K562 (cell line): ENCODE measurements at regions not wholly inside any gene's neighbourhood (a gene's known extent, or its start where the extent isn't known, plus 50 kb on each side); places are given as distances from the start of the nearest gene placed in this dataset.

Source experiments
- CTCF ChIP-seq, 3 experiments: IDR thresholded peaks in 2 of 3; conservative IDR thresholded peaks in 1 of 3; 2 replicates each; pipeline ENCODE4 v1.5.1; 2011 to 2012; ENCODE audit warnings: low read length in 3 of 3, mild to moderate bottlenecking in 3 of 3, control low read depth in 2 of 3, improper control_type of control experiment in 1 of 3, inconsistent platforms in 1 of 3, low read depth in 1 of 3, mixed read lengths in 1 of 3, moderate library complexity in 1 of 3; ENCODE audit not compliant: insufficient read depth in 2 of 3
- HDAC2 ChIP-seq: fragments of 450-650 bp; IDR thresholded peaks from 2 replicates; pipeline ENCODE4 v1.6.1; 2016; ENCODE audit warnings: mild to moderate bottlenecking
- HNRNPK ChIP-seq: fragments of 200-400 bp; formaldehyde crosslinking; IDR thresholded peaks from one replicate; pipeline ENCODE4 v1.6.1; 2018; ENCODE audit warnings: mild to moderate bottlenecking, low read depth, low read length; ENCODE audit not compliant: poor library complexity, severe bottlenecking
- L3MBTL2 ChIP-seq: fragments of 450-650 bp; IDR thresholded peaks from 2 replicates; pipeline ENCODE4 v1.6.1; 2016; ENCODE audit warnings: mild to moderate bottlenecking, moderate library complexity
- NR1H2 ChIP-seq: sonication (generic); formaldehyde crosslinking; IDR thresholded peaks from 2 replicates; pipeline ENCODE4 v1.4.0; 2020; ENCODE audit warnings: mild to moderate bottlenecking, missing genetic modification reagents
- RAD21 ChIP-seq, 2 experiments: fragments of 250-450 bp in 1 of 2; fragments of 450-650 bp in 1 of 2; sonication (Bioruptor Pico) in 1 of 2; formaldehyde crosslinking in 1 of 2; IDR thresholded peaks in 1 of 2; conservative IDR thresholded peaks in 1 of 2; 2 replicates each; pipeline versions ENCODE4 v1.4.0 to v1.8.0; 2020 to 2022; ENCODE audit warnings: mild to moderate bottlenecking in 2 of 2, moderate library complexity in 1 of 2
- SIN3A ChIP-seq, 2 experiments: fragments of 150-350 bp in 1 of 2; IDR thresholded peaks; 2 replicates each; pipeline ENCODE4 v1.6.1; 2011 to 2016; ENCODE audit warnings: borderline replicate concordance in 2 of 2, low read depth in 2 of 2, low read length in 2 of 2, mild to moderate bottlenecking in 2 of 2, moderate library complexity in 2 of 2; ENCODE audit not compliant: control insufficient read depth in 1 of 2
- SMC3 ChIP-seq: conservative IDR thresholded peaks from 2 replicates; pipeline ENCODE4 v1.6.1; 2011; ENCODE audit warnings: low read depth, low read length, improper control_type of control experiment; ENCODE audit not compliant: insufficient read depth
- SRSF7 ChIP-seq: fragments of 200-400 bp; formaldehyde crosslinking; optimal IDR thresholded peaks from 2 replicates; pipeline ENCODE3; 2017; ENCODE audit warnings: mild to moderate bottlenecking, low read depth, low read length
- ZFP1 ChIP-seq: fragments of 450-650 bp; formaldehyde crosslinking; IDR thresholded peaks from 2 replicates; pipeline ENCODE4 v1.4.0; 2020; ENCODE audit warnings: mild to moderate bottlenecking, mixed read lengths
- ZNF518B ChIP-seq: fragments of 250-450 bp; sonication (Bioruptor Pico); IDR thresholded peaks from 2 replicates; pipeline ENCODE4 v1.5.0; 2021; ENCODE audit warnings: mild to moderate bottlenecking, moderate library complexity
- TF ChIP-seq, protein P1 (sequence below): fragments of 450-650 bp; IDR thresholded peaks from 2 replicates; pipeline ENCODE4 v1.6.1; 2018; ENCODE audit not compliant: partially characterized antibody
- TF ChIP-seq, protein P2 (sequence below): sonication (generic); formaldehyde crosslinking; IDR thresholded peaks from 2 replicates; pipeline ENCODE4 v1.8.0; 2022; ENCODE audit warnings: missing genetic modification reagents, mild to moderate bottlenecking, borderline replicate concordance
- TF ChIP-seq, protein P3 (sequence below): fragments of 450-650 bp; IDR thresholded peaks from 2 replicates; pipeline ENCODE4 v1.6.1; 2016; ENCODE audit warnings: antibody characterized with exemption

DNA sequence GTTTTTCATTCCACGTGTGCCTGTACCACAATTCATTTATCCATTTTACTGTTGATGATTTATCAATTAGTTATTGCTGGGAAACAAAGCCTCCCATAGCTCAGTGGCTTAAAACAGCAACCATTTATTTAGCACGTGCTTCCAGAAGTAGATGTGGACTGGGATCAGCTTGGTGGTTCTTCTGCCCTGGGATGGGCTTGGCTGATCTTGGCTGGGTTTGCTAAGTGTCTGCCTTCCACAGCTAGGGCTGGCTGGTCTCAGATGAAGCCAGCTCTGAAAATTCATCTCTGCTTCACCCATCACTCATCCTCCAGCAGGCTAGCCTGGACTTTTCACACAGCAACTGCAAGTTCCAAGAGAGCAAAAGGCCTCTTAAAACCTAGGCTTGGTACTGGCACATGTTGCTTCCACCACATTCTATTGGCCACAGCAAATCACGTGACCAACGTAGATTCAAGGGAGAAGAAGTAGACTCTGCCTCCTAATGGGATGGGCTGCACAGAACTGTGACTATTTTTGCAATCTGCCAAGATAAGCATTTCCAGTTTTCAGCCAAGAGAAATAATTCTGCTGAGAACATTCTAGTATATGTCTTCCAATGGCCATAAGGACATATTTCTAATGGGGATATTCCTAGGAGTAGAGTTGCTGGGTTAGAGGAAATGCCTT, 124.9 kb downstream of the MN1 start:
- TF ChIP-seq SRSF7 = no peak
- no peak for TF ChIP-seq NR1H2 (CRISPR knock-in tag)
- TF ChIP-seq, protein P1, sequence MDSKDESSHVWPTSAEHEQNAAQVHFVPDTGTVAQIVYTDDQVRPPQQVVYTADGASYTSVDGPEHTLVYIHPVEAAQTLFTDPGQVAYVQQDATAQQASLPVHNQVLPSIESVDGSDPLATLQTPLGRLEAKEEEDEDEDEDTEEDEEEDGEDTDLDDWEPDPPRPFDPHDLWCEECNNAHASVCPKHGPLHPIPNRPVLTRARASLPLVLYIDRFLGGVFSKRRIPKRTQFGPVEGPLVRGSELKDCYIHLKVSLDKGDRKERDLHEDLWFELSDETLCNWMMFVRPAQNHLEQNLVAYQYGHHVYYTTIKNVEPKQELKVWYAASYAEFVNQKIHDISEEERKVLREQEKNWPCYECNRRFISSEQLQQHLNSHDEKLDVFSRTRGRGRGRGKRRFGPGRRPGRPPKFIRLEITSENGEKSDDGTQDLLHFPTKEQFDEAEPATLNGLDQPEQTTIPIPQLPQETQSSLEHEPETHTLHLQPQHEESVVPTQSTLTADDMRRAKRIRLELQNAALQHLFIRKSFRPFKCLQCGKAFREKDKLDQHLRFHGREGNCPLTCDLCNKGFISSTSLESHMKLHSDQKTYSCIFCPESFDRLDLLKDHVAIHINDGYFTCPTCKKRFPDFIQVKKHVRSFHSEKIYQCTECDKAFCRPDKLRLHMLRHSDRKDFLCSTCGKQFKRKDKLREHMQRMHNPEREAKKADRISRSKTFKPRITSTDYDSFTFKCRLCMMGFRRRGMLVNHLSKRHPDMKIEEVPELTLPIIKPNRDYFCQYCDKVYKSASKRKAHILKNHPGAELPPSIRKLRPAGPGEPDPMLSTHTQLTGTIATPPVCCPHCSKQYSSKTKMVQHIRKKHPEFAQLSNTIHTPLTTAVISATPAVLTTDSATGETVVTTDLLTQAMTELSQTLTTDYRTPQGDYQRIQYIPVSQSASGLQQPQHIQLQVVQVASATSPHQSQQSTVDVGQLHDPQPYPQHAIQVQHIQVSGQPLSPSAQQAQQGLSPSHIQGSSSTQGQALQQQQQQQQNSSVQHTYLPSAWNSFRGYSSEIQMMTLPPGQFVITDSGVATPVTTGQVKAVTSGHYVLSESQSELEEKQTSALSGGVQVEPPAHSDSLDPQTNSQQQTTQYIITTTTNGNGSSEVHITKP = no peak
- TF ChIP-seq, protein P2, sequence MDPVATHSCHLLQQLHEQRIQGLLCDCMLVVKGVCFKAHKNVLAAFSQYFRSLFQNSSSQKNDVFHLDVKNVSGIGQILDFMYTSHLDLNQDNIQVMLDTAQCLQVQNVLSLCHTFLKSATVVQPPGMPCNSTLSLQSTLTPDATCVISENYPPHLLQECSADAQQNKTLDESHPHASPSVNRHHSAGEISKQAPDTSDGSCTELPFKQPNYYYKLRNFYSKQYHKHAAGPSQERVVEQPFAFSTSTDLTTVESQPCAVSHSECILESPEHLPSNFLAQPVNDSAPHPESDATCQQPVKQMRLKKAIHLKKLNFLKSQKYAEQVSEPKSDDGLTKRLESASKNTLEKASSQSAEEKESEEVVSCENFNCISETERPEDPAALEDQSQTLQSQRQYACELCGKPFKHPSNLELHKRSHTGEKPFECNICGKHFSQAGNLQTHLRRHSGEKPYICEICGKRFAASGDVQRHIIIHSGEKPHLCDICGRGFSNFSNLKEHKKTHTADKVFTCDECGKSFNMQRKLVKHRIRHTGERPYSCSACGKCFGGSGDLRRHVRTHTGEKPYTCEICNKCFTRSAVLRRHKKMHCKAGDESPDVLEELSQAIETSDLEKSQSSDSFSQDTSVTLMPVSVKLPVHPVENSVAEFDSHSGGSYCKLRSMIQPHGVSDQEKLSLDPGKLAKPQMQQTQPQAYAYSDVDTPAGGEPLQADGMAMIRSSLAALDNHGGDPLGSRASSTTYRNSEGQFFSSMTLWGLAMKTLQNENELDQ (CRISPR knock-in tag) = no peak
- TF ChIP-seq CTCF (IDR thresholded peaks at IDR 0.05 in 2 of 3, conservative IDR thresholded peaks at IDR 0.05 in 1 of 3; ENCODE audit: insufficient read depth in 2 of 3, low read depth in 1 of 3, low read length in 3 of 3) = no peak
- no peak for TF ChIP-seq SMC3
- TF ChIP-seq RAD21 (CRISPR knock-in tag; conservative IDR thresholded peaks at IDR 0.05 in 1 of 2, IDR thresholded peaks at IDR 0.05 in 1 of 2) = no peak
- TF ChIP-seq HDAC2 = no peak
- TF ChIP-seq ZFP1 (CRISPR knock-in tag) = no peak
- no peak for TF ChIP-seq ZNF518B (CRISPR knock-in tag)
- no peak for TF ChIP-seq L3MBTL2
- TF ChIP-seq SIN3A (IDR thresholded peaks at IDR 0.05; ENCODE audit: borderline replicate concordance in 2 of 2, control insufficient read depth in 1 of 2, low read depth in 2 of 2, low read length in 2 of 2) = no peak
- TF ChIP-seq, protein P3, sequence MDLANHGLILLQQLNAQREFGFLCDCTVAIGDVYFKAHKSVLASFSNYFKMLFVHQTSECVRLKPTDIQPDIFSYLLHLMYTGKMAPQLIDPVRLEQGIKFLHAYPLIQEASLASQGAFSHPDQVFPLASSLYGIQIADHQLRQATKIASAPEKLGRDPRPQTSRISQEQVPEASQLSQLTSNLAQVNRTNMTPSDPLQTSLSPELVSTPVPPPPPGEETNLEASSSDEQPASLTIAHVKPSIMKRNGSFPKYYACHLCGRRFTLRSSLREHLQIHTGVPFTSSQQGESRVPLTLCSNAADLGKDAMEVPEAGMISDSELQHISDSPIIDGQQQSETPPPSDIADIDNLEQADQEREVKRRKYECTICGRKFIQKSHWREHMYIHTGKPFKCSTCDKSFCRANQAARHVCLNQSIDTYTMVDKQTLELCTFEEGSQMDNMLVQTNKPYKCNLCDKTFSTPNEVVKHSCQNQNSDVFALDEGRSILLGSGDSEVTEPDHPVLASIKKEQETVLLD = no peak
- TF ChIP-seq HNRNPK = no peak
